ENCODE measurements at regions not wholly inside any gene's neighbourhood (a gene's known extent, or its start where the extent isn't known, plus 50 kb on each side); places are given as distances from the start of the nearest gene placed in this dataset.
"Not testable (repeated sequence)": the region's sequence is repeated elsewhere in the genome, so short reads cannot be mapped to it uniquely, and the experiment has no call there.

GRCh38 chr6:9708600-9708999 is 706.3 kb downstream of the TFAP2A start:
- no peak for DNase-seq (ENCODE audit: low read depth)

- peak; percentile 41 for DNase-seq (ENCODE audit: low read depth)
These were observed 709.9 kb downstream of the TFAP2A start for GRCh38 chr6:9704989-9705388.

GRCh38 chr6:9702914-9703313 is 712.0 kb downstream of the TFAP2A start:
- DNase-seq (ENCODE audit: low read depth), result no peak

GRCh38 chr6:9699888-9700287 is 715.0 kb downstream of the TFAP2A start:
- DNase-seq (ENCODE audit: low read depth), result peak; percentile 30

- DNase-seq (ENCODE audit: low read depth), result no peak
These were observed 717.5 kb downstream of the TFAP2A start for GRCh38 chr6:9697263-9697931.

GRCh38 chr6:9690388-9690787 is 724.5 kb downstream of the TFAP2A start:
- no peak for DNase-seq (ENCODE audit: low read depth)

GRCh38 chr6:9680727-9681126 is 734.1 kb downstream of the TFAP2A start:
- not testable (repeated sequence) for DNase-seq (ENCODE audit: low read depth)

GRCh38 chr6:9675122-9675521 is 739.8 kb downstream of the TFAP2A start:
- no peak for DNase-seq (ENCODE audit: low read depth)

GRCh38 chr6:9659848-9660247 is 755.0 kb downstream of the TFAP2A start:
- peak; percentile 8 for DNase-seq (ENCODE audit: low read depth)

GRCh38 chr6:9657994-9658393 is 756.9 kb downstream of the TFAP2A start:
- DNase-seq (ENCODE audit: low read depth), result peak; percentile 53

GRCh38 chr6:9647599-9647998 is 767.3 kb downstream of the TFAP2A start:
- DNase-seq (ENCODE audit: low read depth), result peak; percentile 45

GRCh38 chr6:9647071-9647445 is 767.8 kb downstream of the TFAP2A start:
- peak; percentile 33 for DNase-seq (ENCODE audit: low read depth)

GRCh38 chr6:9646342-9647070 is 768.4 kb downstream of the TFAP2A start:
- DNase-seq (ENCODE audit: low read depth), result peak; percentile 63

GRCh38 chr6:9638861-9639260 is 776.0 kb downstream of the TFAP2A start:
- DNase-seq (ENCODE audit: low read depth), result no peak

GRCh38 chr6:9634776-9635175 is 780.1 kb downstream of the TFAP2A start:
- DNase-seq (ENCODE audit: low read depth), result no peak

GRCh38 chr6:9632026-9632425 is 782.8 kb downstream of the TFAP2A start:
- DNase-seq (ENCODE audit: low read depth), result no peak

GRCh38 chr6:9628819-9629218 is 786.1 kb downstream of the TFAP2A start:
- no peak for DNase-seq (ENCODE audit: low read depth)

GRCh38 chr6:9627916-9628315 is 787.0 kb downstream of the TFAP2A start:
- DNase-seq (ENCODE audit: low read depth), result no peak

- DNase-seq (ENCODE audit: low read depth), result peak; percentile 62
These were observed 790.9 kb downstream of the TFAP2A start for GRCh38 chr6:9623985-9624384.

- DNase-seq (ENCODE audit: low read depth), result no peak
These were observed 791.5 kb downstream of the TFAP2A start for GRCh38 chr6:9623228-9623832.

- peak; percentile 80 for DNase-seq (ENCODE audit: low read depth)
These were observed 793.6 kb downstream of the TFAP2A start for GRCh38 chr6:9621276-9621675.

GRCh38 chr6:9620687-9621086 is 794.2 kb downstream of the TFAP2A start:
- no peak for DNase-seq (ENCODE audit: low read depth)

- peak; percentile 64 for DNase-seq (ENCODE audit: low read depth)
These were observed 794.6 kb downstream of the TFAP2A start for GRCh38 chr6:9620263-9620662.

Measured in Daoy (cell line).